Cardiac muscle cell (in vitro differentiated cells and primary cell): ENCODE measurements at regions not wholly inside any gene's neighbourhood (a gene's known extent, or its start where the extent isn't known, plus 50 kb on each side); places are given as distances from the start of the nearest gene placed in this dataset.
"Not testable (repeated sequence)": the region's sequence is repeated elsewhere in the genome, so short reads cannot be mapped to it uniquely, and the experiment has no call there.

ENCODE experiments used
- DNase-seq, 2 donors: peaks; one replicate each; pipeline versions ENCODE4 v3.0.0 to v3.0.0-alpha.2; 2010 to 2017; ENCODE audit warnings: low read depth in 1 of 2, low spot score in 1 of 2
- H3K27ac ChIP-seq: fragments of 200-600 bp; sonication (generic); 2 replicates; pipeline ENCODE4 v1.5.1; 2016
- H3K27me3 ChIP-seq: fragments of 200-600 bp; sonication (generic); 2 replicates; pipeline ENCODE4 v1.6.0; 2016; ENCODE audit warnings: control low read depth
- H3K36me3 ChIP-seq: fragments of 200-600 bp; sonication (generic); 2 replicates; pipeline ENCODE4 v1.5.1; 2016; ENCODE audit warnings: control low read depth
- H3K4me1 ChIP-seq: fragments of 200-600 bp; sonication (generic); 2 replicates; pipeline ENCODE4 v1.8.1; 2017; ENCODE audit warnings: low read depth, mild to moderate bottlenecking, mixed run types
- H3K4me3 ChIP-seq: fragments of 200-600 bp; sonication (generic); 2 replicates; pipeline ENCODE4 v1.5.1; 2016; ENCODE audit warnings: mild to moderate bottlenecking
- H3K9me3 ChIP-seq: fragments of 200-600 bp; sonication (generic); 2 replicates; pipeline ENCODE4 v1.5.1; 2017; ENCODE audit warnings: low read depth, mild to moderate bottlenecking, control low read depth
- TF ChIP-seq, protein P1 (sequence below): IDR thresholded peaks from 2 replicates; pipeline ENCODE4 v1.5.1; 2012; ENCODE audit warnings: low read depth, mild to moderate bottlenecking, low read length

DNA sequence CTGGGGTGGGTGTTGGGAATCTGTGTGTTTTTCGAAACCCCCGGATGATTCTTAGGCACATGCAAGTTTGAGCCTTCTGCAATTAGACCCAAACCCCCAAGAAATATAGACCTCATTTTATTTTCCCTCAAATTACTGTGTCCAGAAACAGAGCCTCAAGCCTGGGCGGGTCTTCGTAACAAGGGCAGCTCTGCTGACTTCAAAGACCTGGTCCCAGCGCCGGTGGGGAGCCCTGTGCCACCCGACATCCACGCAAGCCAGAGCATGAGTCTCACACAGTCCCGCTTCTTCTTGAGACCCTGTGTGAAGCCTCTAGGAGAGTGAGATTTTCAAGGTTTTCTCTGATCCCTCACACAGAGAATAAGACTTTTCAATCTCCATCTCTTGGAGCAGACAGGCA, 397.3 kb downstream of the RPS6KC1 start:
- Histone ChIP-seq H3K4me3 (no peak overlapping the region), H3K27me3 (no peaks in the 10 kb centered on the region), H3K9me3 (no peaks in the 10 kb centered on the region), H3K4me1 (peaks cover 9% of the 10 kb centered on the region), H3K36me3 (no peaks in the 10 kb centered on the region), H3K27ac (no peak overlapping the region)
- DNase-seq = no peak
- TF ChIP-seq, protein P1, sequence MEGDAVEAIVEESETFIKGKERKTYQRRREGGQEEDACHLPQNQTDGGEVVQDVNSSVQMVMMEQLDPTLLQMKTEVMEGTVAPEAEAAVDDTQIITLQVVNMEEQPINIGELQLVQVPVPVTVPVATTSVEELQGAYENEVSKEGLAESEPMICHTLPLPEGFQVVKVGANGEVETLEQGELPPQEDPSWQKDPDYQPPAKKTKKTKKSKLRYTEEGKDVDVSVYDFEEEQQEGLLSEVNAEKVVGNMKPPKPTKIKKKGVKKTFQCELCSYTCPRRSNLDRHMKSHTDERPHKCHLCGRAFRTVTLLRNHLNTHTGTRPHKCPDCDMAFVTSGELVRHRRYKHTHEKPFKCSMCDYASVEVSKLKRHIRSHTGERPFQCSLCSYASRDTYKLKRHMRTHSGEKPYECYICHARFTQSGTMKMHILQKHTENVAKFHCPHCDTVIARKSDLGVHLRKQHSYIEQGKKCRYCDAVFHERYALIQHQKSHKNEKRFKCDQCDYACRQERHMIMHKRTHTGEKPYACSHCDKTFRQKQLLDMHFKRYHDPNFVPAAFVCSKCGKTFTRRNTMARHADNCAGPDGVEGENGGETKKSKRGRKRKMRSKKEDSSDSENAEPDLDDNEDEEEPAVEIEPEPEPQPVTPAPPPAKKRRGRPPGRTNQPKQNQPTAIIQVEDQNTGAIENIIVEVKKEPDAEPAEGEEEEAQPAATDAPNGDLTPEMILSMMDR = no peak

DNA sequence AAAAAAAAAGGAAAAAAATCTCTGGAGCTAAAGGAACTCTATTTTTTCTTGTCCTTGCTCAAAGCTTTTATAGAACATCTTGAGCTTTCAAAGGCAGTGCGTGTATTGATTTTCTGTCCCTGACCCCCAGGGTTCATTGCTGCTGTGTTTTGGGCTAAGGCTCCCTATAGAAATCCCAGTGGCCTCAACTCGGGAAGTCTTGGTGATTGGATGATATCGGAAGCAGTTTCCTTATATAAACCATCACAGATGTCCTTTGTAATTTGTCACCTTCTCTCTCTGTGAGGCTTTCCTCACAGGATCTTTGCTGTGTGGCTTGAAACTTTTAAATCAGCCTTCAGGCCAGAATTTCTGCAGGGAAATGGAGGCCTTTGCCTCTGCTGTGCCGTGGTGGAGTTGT, 397.7 kb downstream of the RPS6KC1 start:
- H3K4me3 ChIP-seq = no peak overlapping the region
- H3K36me3 ChIP-seq = no peaks in the 10 kb centered on the region
- no peaks in the 10 kb centered on the region for H3K27me3 ChIP-seq
- TF ChIP-seq, protein P1 = no peak
- no peaks in the 10 kb centered on the region for H3K9me3 ChIP-seq
- no peak for DNase-seq
- H3K4me1 ChIP-seq = peaks cover 9% of the 10 kb centered on the region
- H3K27ac ChIP-seq = no peak overlapping the region

DNA sequence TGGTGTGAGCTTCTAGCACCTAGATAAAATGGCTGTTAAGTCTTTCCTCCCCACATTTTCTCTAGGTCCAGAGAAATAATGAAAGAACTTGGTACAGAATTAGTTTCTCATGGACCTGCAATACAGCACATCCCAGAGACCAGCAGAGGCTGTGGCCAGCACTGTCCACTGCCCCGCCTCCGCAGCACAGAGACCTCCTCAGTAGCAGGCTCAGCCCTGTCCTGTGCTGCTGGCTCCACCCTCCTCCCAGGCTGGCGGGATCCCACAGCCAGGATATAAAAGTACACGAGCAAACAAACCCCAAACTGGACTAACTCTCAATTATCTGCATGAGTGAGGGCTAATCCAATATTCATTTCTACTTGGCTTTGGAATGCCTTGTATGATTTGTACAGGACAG, 401.5 kb downstream of the RPS6KC1 start:
- H3K4me1 ChIP-seq = peaks cover 9% of the 10 kb centered on the region
- H3K27me3 ChIP-seq = no peaks in the 10 kb centered on the region
- no peaks in the 10 kb centered on the region for H3K9me3 ChIP-seq
- DNase-seq = no peak
- no peak overlapping the region for H3K4me3 ChIP-seq
- no peaks in the 10 kb centered on the region for H3K36me3 ChIP-seq
- H3K27ac ChIP-seq = no peak overlapping the region
- TF ChIP-seq, protein P1 = no peak

DNA sequence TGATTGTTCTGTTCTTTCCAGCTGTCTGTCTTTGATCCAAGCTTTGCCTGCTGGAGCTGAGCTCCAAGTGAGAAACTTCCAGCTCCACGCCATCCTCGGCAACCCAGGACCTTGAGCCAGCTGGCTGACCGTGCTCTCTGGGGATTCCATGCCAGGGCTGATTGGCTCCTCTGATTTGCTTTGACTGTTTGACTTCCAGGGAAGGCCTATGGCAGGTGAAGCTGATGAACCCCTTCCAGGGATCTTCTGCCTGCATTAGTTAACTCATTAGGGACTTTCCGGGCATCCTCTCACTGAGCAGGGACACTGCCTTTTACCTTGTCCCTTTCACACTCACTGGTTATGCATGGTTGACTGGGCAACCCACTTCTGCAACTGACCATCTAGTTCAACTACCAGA, 406.1 kb downstream of the RPS6KC1 start:
- no peaks in the 10 kb centered on the region for H3K9me3 ChIP-seq
- TF ChIP-seq, protein P1 = no peak
- H3K36me3 ChIP-seq = no peaks in the 10 kb centered on the region
- no peaks in the 10 kb centered on the region for H3K27me3 ChIP-seq
- no peak overlapping the region for H3K27ac ChIP-seq
- no peak overlapping the region for H3K4me3 ChIP-seq
- no peak for DNase-seq
- peaks cover 2% of the 10 kb centered on the region for H3K4me1 ChIP-seq

DNA sequence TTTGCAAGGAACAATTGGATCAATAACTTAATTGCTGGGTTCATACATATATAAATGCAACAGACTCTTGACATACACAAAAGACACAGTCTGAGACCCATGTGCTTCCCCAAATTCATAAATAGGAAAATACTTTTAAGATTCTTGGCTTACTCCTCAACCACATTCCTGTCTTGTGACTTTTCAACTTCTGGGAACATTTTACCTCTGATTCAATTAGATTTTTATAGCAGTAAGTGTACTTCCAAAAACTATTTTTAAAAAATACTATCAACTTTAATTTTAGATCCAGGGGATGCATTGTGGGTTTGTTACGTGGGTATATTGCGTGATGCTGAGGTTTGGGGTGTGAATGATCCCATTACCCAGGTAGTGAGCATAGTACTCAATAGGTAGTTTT, 406.7 kb downstream of the RPS6KC1 start:
- H3K4me1 ChIP-seq = no peaks in the 10 kb centered on the region
- no peak for DNase-seq
- no peaks in the 10 kb centered on the region for H3K36me3 ChIP-seq
- H3K4me3 ChIP-seq = no peak overlapping the region
- TF ChIP-seq, protein P1 = no peak
- no peaks in the 10 kb centered on the region for H3K9me3 ChIP-seq
- no peaks in the 10 kb centered on the region for H3K27me3 ChIP-seq
- H3K27ac ChIP-seq = no peak overlapping the region

DNA sequence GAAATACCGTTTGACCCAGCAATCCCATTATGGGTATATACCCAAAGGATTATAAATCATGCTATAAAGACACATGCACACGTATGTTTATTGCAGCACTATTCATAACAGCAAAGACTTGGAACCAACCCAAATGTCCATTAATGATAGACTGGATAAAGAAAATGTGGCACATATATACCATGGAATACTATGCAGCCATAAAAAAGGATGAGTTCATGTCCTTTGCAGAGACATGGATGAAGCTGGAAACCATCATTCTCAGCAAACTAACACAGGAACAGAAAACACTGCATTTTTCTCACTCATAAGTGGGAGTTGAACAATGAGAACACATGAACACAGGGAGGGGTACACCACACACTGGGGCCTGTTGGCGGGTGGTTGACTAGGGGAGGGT, 411.3 kb downstream of the RPS6KC1 start:
- H3K27me3 ChIP-seq, H3K36me3 ChIP-seq, H3K9me3 ChIP-seq, H3K4me3 ChIP-seq, DNase-seq, H3K27ac ChIP-seq, H3K4me1 ChIP-seq: not testable (repeated sequence)
